ENCODE measurements at regions not wholly inside any gene's neighbourhood (a gene's known extent, or its start where the extent isn't known, plus 50 kb on each side); places are given as distances from the start of the nearest gene placed in this dataset.

- H3K9me3 ChIP-seq (ENCODE audit: control insufficient read depth, low read length): no peaks in the 10 kb centered on the region
- no peaks in the 10 kb centered on the region for H3K27me3 ChIP-seq (ENCODE audit: control insufficient read depth, insufficient read depth, low read length, poor library complexity, severe bottlenecking)
- 85 to 100% methylated on average over 1 to 2 of the region's 2 CpGs for WGBS, 2 experiments
- no peak overlapping the region for H3K4me3 ChIP-seq (ENCODE audit: insufficient read depth, low read depth, low read length)
- H3K36me3 ChIP-seq (ENCODE audit: control insufficient read depth, insufficient read depth, low read length): no peaks in the 10 kb centered on the region
- no peaks in the 10 kb centered on the region for H3K4me1 ChIP-seq (ENCODE audit: control insufficient read depth, insufficient read depth, low read length)
- no peak overlapping the region for H3K27ac ChIP-seq (ENCODE audit: insufficient read depth, low read depth, low read length, poor library complexity, severe bottlenecking)
These were observed 356.9 kb downstream of the DSEL start for GRCh38 chr18:67159662-67160061.

- WGBS, 2 experiments: 56 to 86% methylated on average over 2 to 3 of the region's 3 CpGs
- Histone ChIP-seq H3K27ac (ENCODE audit: insufficient read depth, low read depth, low read length, poor library complexity, severe bottlenecking) (no peak overlapping the region), H3K9me3 (ENCODE audit: control insufficient read depth, low read length) (no peaks in the 10 kb centered on the region), H3K4me1 (ENCODE audit: control insufficient read depth, insufficient read depth, low read length) (no peaks in the 10 kb centered on the region), H3K36me3 (ENCODE audit: control insufficient read depth, insufficient read depth, low read length) (no peaks in the 10 kb centered on the region), H3K27me3 (ENCODE audit: control insufficient read depth, insufficient read depth, low read length, poor library complexity, severe bottlenecking) (no peaks in the 10 kb centered on the region), H3K4me3 (ENCODE audit: insufficient read depth, low read depth, low read length) (no peak overlapping the region)
These were observed 361.5 kb downstream of the DSEL start for GRCh38 chr18:67154979-67155378.

GRCh38 chr18:67151366-67151765 is 365.2 kb downstream of the DSEL start:
- no peaks in the 10 kb centered on the region for H3K9me3 ChIP-seq (ENCODE audit: control insufficient read depth, low read length)
- H3K4me1 ChIP-seq (ENCODE audit: control insufficient read depth, insufficient read depth, low read length): no peaks in the 10 kb centered on the region
- H3K27me3 ChIP-seq (ENCODE audit: control insufficient read depth, insufficient read depth, low read length, poor library complexity, severe bottlenecking): no peaks in the 10 kb centered on the region
- H3K36me3 ChIP-seq (ENCODE audit: control insufficient read depth, insufficient read depth, low read length): no peaks in the 10 kb centered on the region
- H3K27ac ChIP-seq (ENCODE audit: insufficient read depth, low read depth, low read length, poor library complexity, severe bottlenecking): no peak overlapping the region
- H3K4me3 ChIP-seq (ENCODE audit: insufficient read depth, low read depth, low read length): no peak overlapping the region
- 85 to 88% methylated on average over 6 of the region's 6 CpGs for WGBS, 2 experiments

- Histone ChIP-seq H3K27ac (ENCODE audit: insufficient read depth, low read depth, low read length, poor library complexity, severe bottlenecking) (no peak overlapping the region), H3K4me3 (ENCODE audit: insufficient read depth, low read depth, low read length) (no peak overlapping the region), H3K9me3 (ENCODE audit: control insufficient read depth, low read length) (no peaks in the 10 kb centered on the region)
These were observed 370.8 kb downstream of the DSEL start for GRCh38 chr18:67145586-67146292.

GRCh38 chr18:67144329-67144728 is 372.2 kb downstream of the DSEL start:
- Histone ChIP-seq H3K27me3 (ENCODE audit: control insufficient read depth, insufficient read depth, low read length, poor library complexity, severe bottlenecking) (no peaks in the 10 kb centered on the region), H3K9me3 (ENCODE audit: control insufficient read depth, low read length) (no peaks in the 10 kb centered on the region), H3K36me3 (ENCODE audit: control insufficient read depth, insufficient read depth, low read length) (no peaks in the 10 kb centered on the region), H3K27ac (ENCODE audit: insufficient read depth, low read depth, low read length, poor library complexity, severe bottlenecking) (no peak overlapping the region), H3K4me1 (ENCODE audit: control insufficient read depth, insufficient read depth, low read length) (no peaks in the 10 kb centered on the region), H3K4me3 (ENCODE audit: insufficient read depth, low read depth, low read length) (no peak overlapping the region)
- WGBS, 2 experiments: 91 to 94% methylated on average over 3 to 4 of the region's 4 CpGs

More at GRCh38 chr18:67145586-67146292, 370.8 kb downstream of the DSEL start:
- Histone ChIP-seq H3K4me1 (ENCODE audit: control insufficient read depth, insufficient read depth, low read length) (no peaks in the 10 kb centered on the region), H3K27me3 (ENCODE audit: control insufficient read depth, insufficient read depth, low read length, poor library complexity, severe bottlenecking) (no peaks in the 10 kb centered on the region), H3K36me3 (ENCODE audit: control insufficient read depth, insufficient read depth, low read length) (no peaks in the 10 kb centered on the region)
- whole genome bisulfite sequencing, 2 experiments: 91 to 92% methylated on average over 7 to 9 of the region's 9 CpGs

- Histone ChIP-seq H3K4me1 (ENCODE audit: control insufficient read depth, insufficient read depth, low read length) (no peaks in the 10 kb centered on the region), H3K4me3 (ENCODE audit: insufficient read depth, low read depth, low read length) (no peak overlapping the region), H3K9me3 (ENCODE audit: control insufficient read depth, low read length) (no peaks in the 10 kb centered on the region), H3K27me3 (ENCODE audit: control insufficient read depth, insufficient read depth, low read length, poor library complexity, severe bottlenecking) (no peaks in the 10 kb centered on the region), H3K27ac (ENCODE audit: insufficient read depth, low read depth, low read length, poor library complexity, severe bottlenecking) (no peak overlapping the region), H3K36me3 (ENCODE audit: control insufficient read depth, insufficient read depth, low read length) (no peaks in the 10 kb centered on the region)
- WGBS, 2 experiments: 97 to 98% methylated on average over 5 of the region's 5 CpGs
These were observed 373.5 kb downstream of the DSEL start for GRCh38 chr18:67143028-67143427.

- Histone ChIP-seq H3K27me3 (ENCODE audit: control insufficient read depth, insufficient read depth, low read length, poor library complexity, severe bottlenecking) (no peaks in the 10 kb centered on the region), H3K9me3 (ENCODE audit: control insufficient read depth, low read length) (no peaks in the 10 kb centered on the region), H3K36me3 (ENCODE audit: control insufficient read depth, insufficient read depth, low read length) (no peaks in the 10 kb centered on the region), H3K27ac (ENCODE audit: insufficient read depth, low read depth, low read length, poor library complexity, severe bottlenecking) (no peak overlapping the region), H3K4me1 (ENCODE audit: control insufficient read depth, insufficient read depth, low read length) (no peaks in the 10 kb centered on the region), H3K4me3 (ENCODE audit: insufficient read depth, low read depth, low read length) (no peak overlapping the region)
- WGBS, 2 experiments: 91 to 92% methylated on average over 5 of the region's 5 CpGs
These were observed 373.9 kb downstream of the DSEL start for GRCh38 chr18:67142604-67143003.

GRCh38 chr18:67140495-67140894 is 376.0 kb downstream of the DSEL start:
- H3K9me3 ChIP-seq (ENCODE audit: control insufficient read depth, low read length): no peaks in the 10 kb centered on the region
- no peaks in the 10 kb centered on the region for H3K27me3 ChIP-seq (ENCODE audit: control insufficient read depth, insufficient read depth, low read length, poor library complexity, severe bottlenecking)
- no peak overlapping the region for H3K4me3 ChIP-seq (ENCODE audit: insufficient read depth, low read depth, low read length)
- H3K36me3 ChIP-seq (ENCODE audit: control insufficient read depth, insufficient read depth, low read length): no peaks in the 10 kb centered on the region
- WGBS, 2 experiments: 90 to 93% methylated on average over 2 of the region's 2 CpGs
- H3K4me1 ChIP-seq (ENCODE audit: control insufficient read depth, insufficient read depth, low read length): no peaks in the 10 kb centered on the region
- no peak overlapping the region for H3K27ac ChIP-seq (ENCODE audit: insufficient read depth, low read depth, low read length, poor library complexity, severe bottlenecking)

- Histone ChIP-seq H3K9me3 (ENCODE audit: control insufficient read depth, low read length) (no peaks in the 10 kb centered on the region), H3K36me3 (ENCODE audit: control insufficient read depth, insufficient read depth, low read length) (no peaks in the 10 kb centered on the region), H3K4me1 (ENCODE audit: control insufficient read depth, insufficient read depth, low read length) (no peaks in the 10 kb centered on the region), H3K27me3 (ENCODE audit: control insufficient read depth, insufficient read depth, low read length, poor library complexity, severe bottlenecking) (no peaks in the 10 kb centered on the region), H3K27ac (ENCODE audit: insufficient read depth, low read depth, low read length, poor library complexity, severe bottlenecking) (no peak overlapping the region), H3K4me3 (ENCODE audit: insufficient read depth, low read depth, low read length) (no peak overlapping the region)
- WGBS, 2 experiments: 100% methylated on average over 1 of the region's 1 CpG
These were observed 376.6 kb downstream of the DSEL start for GRCh38 chr18:67139899-67140298.

- H3K27ac ChIP-seq (ENCODE audit: insufficient read depth, low read depth, low read length, poor library complexity, severe bottlenecking): no peak overlapping the region
- H3K27me3 ChIP-seq (ENCODE audit: control insufficient read depth, insufficient read depth, low read length, poor library complexity, severe bottlenecking): no peaks in the 10 kb centered on the region
- no peaks in the 10 kb centered on the region for H3K36me3 ChIP-seq (ENCODE audit: control insufficient read depth, insufficient read depth, low read length)
- 89 to 93% methylated on average over 4 of the region's 4 CpGs for WGBS, 2 experiments
- H3K4me3 ChIP-seq (ENCODE audit: insufficient read depth, low read depth, low read length): no peak overlapping the region
- no peaks in the 10 kb centered on the region for H3K9me3 ChIP-seq (ENCODE audit: control insufficient read depth, low read length)
- no peaks in the 10 kb centered on the region for H3K4me1 ChIP-seq (ENCODE audit: control insufficient read depth, insufficient read depth, low read length)
These were observed 380.5 kb downstream of the DSEL start for GRCh38 chr18:67135981-67136380.

Measured in ectodermal cell (in vitro differentiated cells).